Mesodermal cell (in vitro differentiated cells): ENCODE measurements at regions not wholly inside any gene's neighbourhood (a gene's known extent, or its start where the extent isn't known, plus 50 kb on each side); places are given as distances from the start of the nearest gene placed in this dataset.
A peak's percentile ranks its signal among the peaks of the same experiment; 100 is the strongest.

Source experiments
- H3K27ac ChIP-seq: 2 replicates; pipeline ENCODE4 v1.7.0; 2013; ENCODE audit warnings: mild to moderate bottlenecking, low read depth, low read length, moderate library complexity; ENCODE audit not compliant: severe bottlenecking
- H3K36me3 ChIP-seq: 2 replicates; pipeline ENCODE4 v1.7.1; 2013; ENCODE audit warnings: mild to moderate bottlenecking, low read length, moderate library complexity; ENCODE audit not compliant: control insufficient read depth, insufficient read depth
- H3K4me1 ChIP-seq: one replicate; pipeline ENCODE4 v1.7.1; 2013; ENCODE audit warnings: mild to moderate bottlenecking, low read length; ENCODE audit not compliant: insufficient read depth, control insufficient read depth, poor library complexity, severe bottlenecking
- H3K4me3 ChIP-seq: 2 replicates; pipeline ENCODE4 v1.7.0; 2013; ENCODE audit warnings: low read length, control low read depth, mild to moderate bottlenecking; ENCODE audit not compliant: insufficient read depth, poor library complexity, severe bottlenecking; ENCODE audit errors: extremely low read depth
- H3K9me3 ChIP-seq: 2 replicates; pipeline ENCODE4 v1.7.1; 2013; ENCODE audit warnings: mild to moderate bottlenecking, low read length, moderate library complexity; ENCODE audit not compliant: control insufficient read depth
- WGBS, 2 experiments: methylation state at CpG; one replicate each; pipeline ENCODE4 v1.1.5; 2013; ENCODE audit warnings: missing lambda C conversion rate in 2 of 2; ENCODE audit not compliant: insufficient coverage in 2 of 2; 5-methylcytosine and 5-hydroxymethylcytosine counted together

- Histone ChIP-seq H3K27ac (no peak overlapping the region), H3K36me3 (no peaks in the 10 kb centered on the region), H3K4me1 (no peaks in the 10 kb centered on the region), H3K4me3 (no peak overlapping the region), H3K9me3 (peaks cover 6% of the 10 kb centered on the region)
- 80 to 90% methylated on average over 1 of the region's 1 CpG for WGBS, 2 experiments
These were observed 461.8 kb downstream of the RAP2B start for GRCh38 chr3:153623834-153624233.

- peaks cover 6% of the 10 kb centered on the region for H3K9me3 ChIP-seq
- H3K4me3 ChIP-seq, result no peak overlapping the region
- H3K4me1 ChIP-seq, result no peaks in the 10 kb centered on the region
- no peaks in the 10 kb centered on the region for H3K36me3 ChIP-seq
- no peak overlapping the region for H3K27ac ChIP-seq
- 79 to 86% methylated on average over 2 to 3 of the region's 6 CpGs for WGBS, 2 experiments
These were observed 462.4 kb downstream of the RAP2B start for GRCh38 chr3:153624310-153625030.

- no peak overlapping the region for H3K4me3 ChIP-seq
- H3K9me3 ChIP-seq, result peaks cover 2% of the 10 kb centered on the region
- no CpG with 5 or more reads among the region's 3 CpGs for WGBS, 2 experiments
- H3K36me3 ChIP-seq, result no peaks in the 10 kb centered on the region
- no peaks in the 10 kb centered on the region for H3K4me1 ChIP-seq
- H3K27ac ChIP-seq, result no peak overlapping the region
These were observed 463.5 kb downstream of the RAP2B start for GRCh38 chr3:153625506-153625905.

GRCh38 chr3:153626158-153626557, 464.1 kb downstream of the RAP2B start:
- Histone ChIP-seq H3K27ac (no peak overlapping the region), H3K4me1 (no peaks in the 10 kb centered on the region), H3K36me3 (no peaks in the 10 kb centered on the region), H3K4me3 (no peak overlapping the region), H3K9me3 (no peaks in the 10 kb centered on the region)
- WGBS, 2 experiments, result 60% methylated on average over 1 of the region's 2 CpGs; no CpG with 5 or more reads in 1 of the 2 experiments

GRCh38 chr3:153628591-153628990, 466.6 kb downstream of the RAP2B start:
- Histone ChIP-seq H3K4me3 (no peak overlapping the region), H3K4me1 (no peaks in the 10 kb centered on the region), H3K36me3 (no peaks in the 10 kb centered on the region), H3K27ac (peak overlapping the region; percentile 11), H3K9me3 (no peaks in the 10 kb centered on the region)
- WGBS, 2 experiments, result 81% methylated on average over 2 of the region's 4 CpGs; no CpG with 5 or more reads in 1 of the 2 experiments

GRCh38 chr3:153629148-153629547, 467.1 kb downstream of the RAP2B start:
- no peaks in the 10 kb centered on the region for H3K4me1 ChIP-seq
- 100% methylated on average over 1 to 2 of the region's 2 CpGs for WGBS, 2 experiments
- no peak overlapping the region for H3K4me3 ChIP-seq
- no peak overlapping the region for H3K27ac ChIP-seq
- H3K9me3 ChIP-seq, result no peaks in the 10 kb centered on the region
- no peaks in the 10 kb centered on the region for H3K36me3 ChIP-seq

- Histone ChIP-seq H3K27ac (no peak overlapping the region), H3K36me3 (no peaks in the 10 kb centered on the region), H3K4me3 (no peak overlapping the region), H3K4me1 (no peaks in the 10 kb centered on the region), H3K9me3 (no peaks in the 10 kb centered on the region)
- WGBS, 2 experiments, result 100% methylated on average over 2 of the region's 2 CpGs; no CpG with 5 or more reads in 1 of the 2 experiments
These were observed 469.1 kb downstream of the RAP2B start for GRCh38 chr3:153631102-153631501.

- H3K4me1 ChIP-seq, result no peaks in the 10 kb centered on the region
- H3K4me3 ChIP-seq, result no peak overlapping the region
- H3K36me3 ChIP-seq, result no peaks in the 10 kb centered on the region
- no peak overlapping the region for H3K27ac ChIP-seq
- 100% methylated on average over 1 of the region's 2 CpGs; no CpG with 5 or more reads in 1 of the 2 experiments for WGBS, 2 experiments
- H3K9me3 ChIP-seq, result no peaks in the 10 kb centered on the region
These were observed 469.6 kb downstream of the RAP2B start for GRCh38 chr3:153631664-153632063.

GRCh38 chr3:153633407-153633806, 471.4 kb downstream of the RAP2B start:
- no peaks in the 10 kb centered on the region for H3K4me1 ChIP-seq
- whole genome bisulfite sequencing, 2 experiments, result no CpG with 5 or more reads among the region's 1 CpG
- no peak overlapping the region for H3K4me3 ChIP-seq
- H3K9me3 ChIP-seq, result no peaks in the 10 kb centered on the region
- H3K27ac ChIP-seq, result no peak overlapping the region
- no peaks in the 10 kb centered on the region for H3K36me3 ChIP-seq

GRCh38 chr3:153634683-153635082, 472.7 kb downstream of the RAP2B start:
- H3K27ac ChIP-seq, result no peak overlapping the region
- WGBS, 2 experiments, result 79 to 88% methylated on average over 2 to 3 of the region's 4 CpGs

GRCh38 chr3:153639631-153640030, 477.6 kb downstream of the RAP2B start:
- Histone ChIP-seq H3K36me3 (no peaks in the 10 kb centered on the region), H3K4me1 (no peaks in the 10 kb centered on the region), H3K4me3 (no peak overlapping the region), H3K9me3 (no peaks in the 10 kb centered on the region), H3K27ac (no peak overlapping the region)
- no CpG with 5 or more reads among the region's 1 CpG for WGBS, 2 experiments

More at GRCh38 chr3:153634683-153635082, 472.7 kb downstream of the RAP2B start:
- Histone ChIP-seq H3K4me3 (no peak overlapping the region), H3K36me3 (no peaks in the 10 kb centered on the region), H3K9me3 (no peaks in the 10 kb centered on the region), H3K4me1 (no peaks in the 10 kb centered on the region)
